ENCODE measurements at regions not wholly inside any gene's neighbourhood (a gene's known extent, or its start where the extent isn't known, plus 50 kb on each side); places are given as distances from the start of the nearest gene placed in this dataset.

DNA sequence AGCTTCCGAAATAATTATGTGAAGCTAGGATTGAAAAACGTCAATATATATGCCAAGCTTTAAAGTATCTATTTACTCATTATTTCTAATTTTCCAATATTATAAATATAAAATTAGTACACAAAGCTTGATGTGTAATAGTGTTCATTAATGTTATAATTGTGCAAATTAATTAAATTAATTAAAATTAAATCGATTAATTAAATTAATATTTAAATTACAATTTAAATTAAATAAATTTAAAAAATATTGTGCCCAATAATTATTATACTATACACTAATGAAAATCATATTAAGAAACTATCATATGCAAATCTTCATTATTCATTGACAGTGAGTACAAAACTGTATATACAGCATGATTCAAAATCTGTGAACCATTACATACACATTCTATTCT, 409.8 kb downstream of the FAM170A start:
- TF ChIP-seq EZH2 (IDR thresholded peaks at IDR 0.05; ENCODE audit: insufficient read depth, low read length), result no peak
- TF ChIP-seq, protein P1, sequence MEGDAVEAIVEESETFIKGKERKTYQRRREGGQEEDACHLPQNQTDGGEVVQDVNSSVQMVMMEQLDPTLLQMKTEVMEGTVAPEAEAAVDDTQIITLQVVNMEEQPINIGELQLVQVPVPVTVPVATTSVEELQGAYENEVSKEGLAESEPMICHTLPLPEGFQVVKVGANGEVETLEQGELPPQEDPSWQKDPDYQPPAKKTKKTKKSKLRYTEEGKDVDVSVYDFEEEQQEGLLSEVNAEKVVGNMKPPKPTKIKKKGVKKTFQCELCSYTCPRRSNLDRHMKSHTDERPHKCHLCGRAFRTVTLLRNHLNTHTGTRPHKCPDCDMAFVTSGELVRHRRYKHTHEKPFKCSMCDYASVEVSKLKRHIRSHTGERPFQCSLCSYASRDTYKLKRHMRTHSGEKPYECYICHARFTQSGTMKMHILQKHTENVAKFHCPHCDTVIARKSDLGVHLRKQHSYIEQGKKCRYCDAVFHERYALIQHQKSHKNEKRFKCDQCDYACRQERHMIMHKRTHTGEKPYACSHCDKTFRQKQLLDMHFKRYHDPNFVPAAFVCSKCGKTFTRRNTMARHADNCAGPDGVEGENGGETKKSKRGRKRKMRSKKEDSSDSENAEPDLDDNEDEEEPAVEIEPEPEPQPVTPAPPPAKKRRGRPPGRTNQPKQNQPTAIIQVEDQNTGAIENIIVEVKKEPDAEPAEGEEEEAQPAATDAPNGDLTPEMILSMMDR (IDR thresholded peaks at IDR 0.05; ENCODE audit: insufficient read depth, low read depth, low read length), result no peak
